HG02642 (cell line): ENCODE measurements at regions not wholly inside any gene's neighbourhood (a gene's known extent, or its start where the extent isn't known, plus 50 kb on each side); places are given as distances from the start of the nearest gene placed in this dataset.
"Not testable (repeated sequence)": the region's sequence is repeated elsewhere in the genome, so short reads cannot be mapped to it uniquely, and the experiment has no call there.

Source experiments
- ATAC-seq: cut with Tn5 transposase; IDR thresholded peaks from one replicate; pipeline ENCODE4 v1.9.1; 2021; ENCODE audit warnings: mild to moderate bottlenecking; ENCODE audit not compliant: unreplicated experiment, poor library complexity

DNA sequence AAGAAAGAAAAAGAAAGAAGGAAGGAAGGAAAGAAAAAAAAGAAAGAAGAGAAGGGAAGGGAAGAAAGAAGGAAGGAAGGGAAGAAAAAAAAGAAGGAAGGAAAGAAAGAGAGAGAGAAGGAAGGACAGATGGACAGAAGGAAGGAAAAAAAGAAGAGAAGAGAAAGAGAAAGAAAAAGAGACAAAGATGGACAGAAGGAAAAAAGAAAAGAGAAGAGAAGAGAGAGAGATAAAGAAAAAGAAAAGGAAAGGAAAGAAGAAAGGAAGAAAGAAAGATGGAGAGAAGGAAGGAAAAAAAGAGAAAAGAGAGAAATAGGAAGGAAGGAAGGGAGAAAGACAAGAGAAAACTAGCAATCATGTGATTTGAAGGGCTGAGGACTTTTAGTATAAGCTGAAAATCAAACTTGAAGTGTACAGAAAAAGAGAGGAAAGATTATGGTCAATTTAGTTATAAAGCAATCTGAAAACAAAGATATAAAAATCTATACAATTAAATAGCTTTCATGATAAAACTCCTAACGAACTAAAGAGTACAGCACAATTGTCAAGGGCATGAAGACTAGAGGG, 115.3 kb downstream of the LTN1 start:
- no peak for ATAC-seq

DNA sequence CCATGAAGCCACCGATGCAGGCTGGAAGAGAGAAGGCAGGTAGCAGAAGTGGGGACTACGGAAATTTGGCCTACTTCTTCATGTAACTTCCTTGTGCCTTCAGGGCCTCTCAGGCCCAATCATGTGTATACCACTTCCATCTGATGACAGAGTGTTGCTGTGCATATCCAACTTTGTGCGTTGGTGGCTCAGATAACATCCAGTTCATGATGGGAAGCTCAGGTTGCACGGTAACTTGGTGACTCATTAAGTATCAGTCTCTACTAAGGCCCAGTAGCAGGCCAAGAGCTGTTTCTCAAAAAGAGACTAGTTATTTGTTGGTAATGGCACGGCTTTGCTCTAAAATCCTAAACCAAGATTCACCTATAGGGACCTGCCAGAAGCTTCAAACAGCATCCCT, 117.6 kb downstream of the LTN1 start:
- ATAC-seq = no peak

DNA sequence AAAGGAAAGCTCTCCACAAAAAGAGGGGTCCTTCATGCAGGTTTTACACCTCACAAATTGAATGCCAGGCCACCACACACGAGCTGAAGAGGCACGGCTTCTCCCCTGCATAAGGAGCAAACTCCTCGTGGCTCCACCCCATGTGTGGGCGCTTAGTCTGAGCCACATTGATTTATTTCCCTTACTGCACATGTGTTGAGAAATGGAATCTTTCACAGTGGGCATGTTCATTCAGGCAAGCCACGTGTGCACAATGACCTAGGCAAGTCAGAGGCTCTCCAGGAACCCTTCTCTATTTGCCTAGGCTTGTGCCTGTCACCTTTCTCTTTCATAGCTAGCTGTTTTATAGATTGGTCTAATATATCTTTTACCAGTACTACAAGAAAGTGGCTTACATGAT, 120.5 kb downstream of the LTN1 start:
- no peak for ATAC-seq

DNA sequence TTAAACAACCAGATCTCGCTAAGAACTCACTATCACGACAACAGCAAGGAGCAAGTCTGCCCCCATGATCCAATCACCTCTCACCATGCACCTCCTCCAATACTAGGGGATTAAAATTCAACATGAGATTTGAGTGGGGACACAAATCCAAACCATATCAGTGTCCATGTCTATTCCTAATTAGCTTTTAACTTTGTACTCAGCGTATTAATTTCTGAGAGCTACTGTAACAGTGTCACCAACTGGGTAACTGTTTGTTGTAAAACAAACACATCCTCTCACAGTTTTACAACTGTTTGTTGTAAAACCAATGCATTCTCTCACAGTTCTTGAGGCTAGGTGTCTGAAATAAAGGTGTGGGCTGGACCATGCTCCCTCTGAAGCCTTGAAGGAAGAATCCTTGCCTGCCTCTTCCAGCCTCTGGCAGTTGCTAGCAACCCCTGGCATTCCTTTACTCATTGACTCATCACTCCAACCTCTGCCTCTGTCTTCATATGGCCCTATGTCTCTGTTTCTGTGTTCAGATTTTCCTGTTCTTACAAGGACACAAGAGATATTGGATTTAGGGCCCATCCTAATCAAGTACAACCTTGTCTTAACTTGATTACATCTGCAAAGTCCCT, 121.2 kb downstream of the LTN1 start:
- ATAC-seq = no peak

GRCh38 chr21:28867401-28867800, 125.3 kb downstream of the LTN1 start:
- ATAC-seq = no peak

DNA sequence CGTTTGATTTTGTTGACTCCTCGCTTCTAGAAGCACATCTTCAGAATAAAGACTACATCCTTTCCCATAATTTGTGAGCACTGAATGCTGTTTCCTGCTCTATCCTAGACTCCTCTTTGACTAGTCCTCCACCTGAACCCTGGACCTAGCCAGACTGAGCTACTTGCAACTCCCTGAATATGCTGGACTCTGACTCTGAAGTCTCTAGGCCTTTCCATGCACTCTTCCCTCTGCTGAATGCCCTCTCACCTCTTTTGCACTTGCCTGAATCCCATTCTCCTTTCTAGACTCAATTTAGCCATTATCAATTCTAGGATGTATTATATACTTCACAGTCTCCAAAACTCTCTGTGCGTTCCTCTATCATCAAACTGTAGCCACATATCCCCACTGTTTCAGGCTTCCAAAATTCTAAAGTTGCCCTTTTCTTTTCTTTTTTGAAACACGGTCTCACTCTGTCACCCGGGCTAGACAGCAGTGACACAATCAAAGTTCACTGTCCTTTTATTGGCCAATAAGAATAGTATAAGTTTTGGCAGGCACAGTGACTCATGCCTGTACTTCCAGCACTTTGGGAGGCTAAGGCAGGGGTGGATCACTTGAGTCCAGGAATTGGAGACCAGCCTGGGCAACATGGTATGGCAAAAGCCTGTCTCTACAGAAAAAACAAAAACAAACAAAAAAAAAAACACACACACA, 127.0 kb downstream of the LTN1 start:
- no peak for ATAC-seq

DNA sequence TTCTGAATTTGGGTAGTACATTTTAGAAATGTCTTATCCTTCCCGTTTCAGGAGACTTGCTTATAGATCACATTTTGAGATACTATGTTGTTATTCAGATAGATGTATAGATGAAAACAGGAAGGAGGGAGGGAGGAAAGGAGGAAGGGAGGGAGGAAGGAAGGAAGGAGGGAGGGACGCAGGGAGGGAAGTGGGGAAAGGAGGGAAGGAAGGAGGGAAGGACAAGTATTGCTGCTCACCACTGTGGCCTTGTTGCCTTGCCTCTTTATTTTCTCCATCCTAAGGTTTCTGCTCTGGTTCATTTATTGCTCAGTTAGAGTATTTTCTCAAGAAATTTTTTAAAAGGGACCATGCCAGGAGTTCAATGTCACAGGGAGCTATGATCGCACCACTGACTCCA, 134.3 kb downstream of the LTN1 start:
- no peak for ATAC-seq

GRCh38 chr21:28857752-28858151, 134.9 kb downstream of the LTN1 start:
- no peak for ATAC-seq

DNA sequence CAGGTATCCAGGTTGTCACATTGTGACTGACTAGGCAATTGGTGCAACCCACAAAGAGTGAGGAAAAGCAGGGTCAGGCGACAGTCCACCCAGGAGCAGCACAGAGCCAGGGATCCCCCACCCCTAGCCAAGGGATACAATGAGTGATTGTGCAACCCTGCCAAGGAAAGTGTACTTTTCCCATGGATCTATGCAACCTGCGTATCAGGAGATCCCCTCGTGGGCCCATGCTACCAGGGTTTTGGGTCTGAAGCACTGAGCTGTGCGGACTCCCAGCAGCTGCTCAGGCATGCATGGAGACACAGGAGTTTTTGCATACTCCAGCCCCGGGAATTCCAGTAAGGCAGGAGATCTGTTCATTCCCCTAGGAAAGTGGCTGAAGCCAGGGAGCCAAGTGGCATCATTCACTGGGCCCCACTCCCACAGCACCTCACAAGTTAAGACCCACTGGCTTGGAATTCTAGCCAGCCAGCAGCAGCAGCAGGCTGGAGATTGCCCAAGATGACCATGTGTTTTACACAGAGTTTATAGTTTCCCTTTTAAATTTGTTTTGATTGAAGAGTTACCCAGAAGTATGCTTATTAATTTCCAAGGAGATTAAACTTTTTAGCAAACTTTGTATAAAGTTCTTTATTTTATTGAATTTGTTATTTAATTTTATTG, 136.0 kb downstream of the LTN1 start:
- ATAC-seq = no peak

GRCh38 chr21:28852706-28853105, 140.0 kb downstream of the LTN1 start:
- ATAC-seq = no peak

DNA sequence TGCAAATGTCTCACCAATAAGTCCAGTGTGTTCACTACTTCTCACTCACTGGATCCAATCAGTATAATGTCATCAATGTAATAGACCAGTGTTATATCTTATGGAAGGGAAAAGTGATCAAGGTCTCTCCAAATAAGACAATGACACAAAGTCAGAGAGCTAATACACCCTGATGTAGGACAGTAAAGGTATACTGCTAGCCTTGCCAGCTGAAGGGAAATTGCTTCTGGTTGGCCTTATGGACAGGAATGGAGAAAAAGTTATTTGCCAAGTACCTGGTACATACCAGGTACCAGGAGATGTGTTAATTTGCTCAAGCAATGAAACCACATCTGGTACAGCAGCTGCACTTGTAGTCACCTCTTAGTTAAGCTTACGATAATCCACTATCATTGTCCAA, 141.0 kb downstream of the LTN1 start:
- no peak for ATAC-seq

DNA sequence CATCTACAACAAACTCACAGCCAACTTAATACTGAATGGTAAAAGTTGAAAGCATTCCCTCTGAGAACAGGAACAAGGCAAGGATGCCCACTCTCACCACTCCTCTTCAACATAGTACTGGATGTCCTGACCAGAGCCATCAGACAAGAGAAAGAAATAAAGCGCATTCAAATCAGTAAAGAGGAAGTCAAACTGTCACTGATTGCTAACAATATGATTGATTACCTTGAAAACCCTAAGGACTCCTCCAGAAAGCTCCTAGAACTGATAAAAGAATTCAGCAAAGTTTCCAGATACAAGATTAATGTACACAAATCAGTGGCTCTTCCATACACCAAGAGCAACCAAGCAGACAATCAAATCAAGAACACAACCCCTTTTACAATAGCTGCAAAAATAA, 153.4 kb downstream of the LTN1 start:
- not testable (repeated sequence) for ATAC-seq

DNA sequence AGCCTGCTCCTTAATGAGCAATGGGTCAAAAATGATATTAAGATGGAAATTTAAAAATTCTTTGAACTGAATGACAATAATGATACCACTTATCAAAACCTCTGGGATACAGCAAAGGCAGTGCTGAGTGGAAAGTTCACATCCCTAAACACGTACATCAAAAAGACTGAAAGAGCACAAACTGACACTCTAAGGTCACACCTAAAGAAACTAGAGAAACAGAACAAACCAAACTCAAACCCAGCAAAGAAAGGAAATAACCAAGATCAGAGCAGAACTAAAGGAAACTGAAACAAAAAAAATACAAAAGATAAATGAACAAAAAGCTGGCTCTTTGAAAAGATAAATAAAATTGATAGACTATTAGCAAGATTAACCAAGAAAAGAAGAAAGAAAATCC, 155.3 kb downstream of the LTN1 start:
- not testable (repeated sequence) for ATAC-seq

DNA sequence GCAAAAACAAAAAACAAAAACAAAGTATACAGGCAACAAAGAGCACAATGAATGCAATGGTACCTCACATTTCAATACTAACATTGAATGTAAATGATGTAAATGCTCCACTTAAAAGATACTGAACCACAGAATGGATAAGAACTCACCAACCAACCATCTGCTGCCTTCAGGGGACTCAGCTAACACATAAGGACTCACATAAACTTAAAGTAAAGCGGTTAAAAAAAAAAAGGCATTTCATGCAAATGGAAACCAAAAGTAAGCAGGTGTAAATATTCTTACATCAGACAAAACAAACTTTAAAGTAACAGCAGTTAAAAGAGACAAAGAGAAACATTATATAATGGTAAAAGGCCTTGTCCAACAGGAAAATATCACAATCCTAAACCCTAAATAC, 156.1 kb downstream of the LTN1 start:
- ATAC-seq = not testable (repeated sequence)

GRCh38 chr21:28834335-28835238, 158.1 kb downstream of the LTN1 start:
- no peak for ATAC-seq

DNA sequence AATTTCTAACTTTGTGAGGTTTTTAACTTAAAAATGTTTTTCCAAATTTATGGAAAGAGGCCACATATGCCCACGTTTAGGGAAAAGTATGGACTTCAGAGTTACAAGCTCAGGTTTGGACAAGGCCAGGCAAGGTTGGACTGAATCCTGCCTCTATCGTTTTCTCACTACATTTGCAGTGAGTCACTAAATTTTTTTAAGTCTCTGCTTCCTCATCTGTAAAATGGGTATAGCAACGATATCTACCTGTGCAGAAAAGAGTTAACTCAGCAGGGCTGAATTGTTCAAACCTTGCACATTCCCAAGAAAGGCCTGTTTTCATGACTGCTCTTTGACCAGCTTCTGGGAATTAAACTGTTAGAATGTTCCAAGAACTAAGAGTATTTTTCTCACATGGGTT, 159.1 kb downstream of the LTN1 start:
- ATAC-seq = no peak

DNA sequence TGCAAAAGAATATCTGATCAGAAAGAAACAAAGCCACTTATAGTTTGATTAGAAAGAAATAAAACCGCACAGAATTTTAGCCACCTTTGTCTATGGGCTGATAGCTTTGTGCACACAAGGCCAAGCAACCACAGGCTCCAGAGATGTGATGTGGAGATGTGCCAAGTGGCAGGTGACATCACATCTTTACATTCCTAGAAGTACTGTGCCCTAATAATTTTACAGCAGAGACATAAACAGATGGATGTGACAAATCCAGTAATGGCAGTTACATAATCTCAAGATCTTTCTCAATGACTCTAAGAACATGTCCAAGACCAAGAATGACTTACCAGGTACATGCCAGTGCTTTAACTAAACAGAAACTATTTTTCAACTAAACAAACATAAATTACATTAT, 159.5 kb downstream of the LTN1 start:
- no peak for ATAC-seq

DNA sequence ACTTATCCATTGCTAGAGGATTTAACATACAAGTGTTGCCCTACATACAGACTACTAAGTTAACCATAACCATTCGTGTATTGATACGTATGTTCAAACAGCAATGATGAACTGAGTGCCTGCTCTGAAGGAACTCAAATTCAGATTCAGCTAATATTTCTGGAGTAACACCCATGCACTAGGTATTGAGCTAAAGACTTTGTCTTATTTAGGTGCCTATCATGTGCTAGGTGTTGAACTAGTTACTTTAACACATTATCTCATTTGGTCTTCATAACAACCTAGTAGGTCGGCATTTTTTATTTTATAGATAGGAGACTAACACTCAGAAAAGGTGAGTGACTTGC, 160.0 kb downstream of the LTN1 start:
- no peak for ATAC-seq

DNA sequence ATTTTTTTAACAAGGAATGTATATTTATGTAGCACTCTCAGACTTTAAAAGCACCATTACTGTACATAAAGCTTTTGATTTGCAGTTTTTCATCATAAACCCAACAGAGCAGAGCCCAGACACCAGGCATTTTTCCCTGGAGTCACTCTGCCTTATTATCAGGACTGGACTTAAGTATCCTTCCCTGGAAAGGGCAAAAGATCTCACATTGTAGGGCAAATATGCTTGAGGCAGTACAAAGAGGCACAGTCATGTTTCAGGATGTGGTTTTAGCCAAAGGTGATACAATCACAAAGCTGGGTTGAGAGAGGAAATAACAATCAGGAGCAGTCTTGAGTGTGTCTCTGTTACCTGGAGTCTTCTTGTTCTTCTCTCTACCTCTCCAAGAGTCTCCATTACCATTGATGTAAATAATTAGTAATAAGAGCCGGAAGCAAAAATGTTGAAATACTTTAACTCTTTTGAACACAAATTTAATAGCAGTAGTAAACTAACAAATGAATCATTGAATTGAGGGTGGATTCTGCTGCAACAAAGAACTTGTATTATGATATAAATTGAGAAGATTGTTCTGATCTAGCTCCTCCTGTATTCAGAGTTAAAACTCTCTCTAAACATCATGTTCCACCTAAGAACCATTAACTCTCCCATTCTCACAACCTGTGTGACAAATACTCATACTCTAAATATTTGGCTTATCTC, 160.5 kb downstream of the LTN1 start:
- ATAC-seq = no peak

DNA sequence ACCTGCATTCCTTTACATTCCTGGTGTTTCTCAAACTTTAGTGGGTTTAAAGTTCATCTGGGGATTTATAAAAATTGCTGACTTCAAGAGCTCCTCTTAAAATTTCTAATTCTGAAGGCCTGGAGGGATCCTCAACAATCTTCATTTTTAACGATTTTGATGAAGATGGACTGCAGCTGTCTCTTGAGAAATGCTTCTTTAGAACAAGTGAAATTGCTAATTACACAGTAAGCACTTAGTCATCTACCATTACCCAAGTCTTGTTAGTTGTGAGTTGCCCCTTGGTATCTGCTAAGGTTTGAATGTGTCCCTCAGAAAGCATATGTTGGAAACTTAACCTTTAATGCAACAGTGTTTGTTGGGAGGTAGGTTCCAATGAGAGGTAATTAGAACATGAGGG, 163.7 kb downstream of the LTN1 start:
- ATAC-seq = no peak
